CD4-positive, alpha-beta memory T cell (primary cell): ENCODE measurements at regions not wholly inside any gene's neighbourhood (a gene's known extent, or its start where the extent isn't known, plus 50 kb on each side); places are given as distances from the start of the nearest gene placed in this dataset.
"Not testable (repeated sequence)": the region's sequence is repeated elsewhere in the genome, so short reads cannot be mapped to it uniquely, and the experiment has no call there.

Experiments used
- CTCF ChIA-PET: fragments of 350-600 bp; sonication (Branson Sonifier 250); formaldehyde crosslinking; loops from one replicate; lab custom pipeline; 2021; ENCODE audit warnings: inconsistent platforms; ENCODE audit not compliant: partially characterized antibody; lab: Charles Lee
- POLR2A ChIA-PET: fragments of 350-600 bp; sonication (Branson Sonifier 250); formaldehyde crosslinking; loops from one replicate; lab custom pipeline; 2021; ENCODE audit not compliant: partially characterized antibody; lab: Charles Lee
- DNase-seq, 5 donors: peaks; one replicate each; pipeline versions ENCODE4 v3.0.0 to v3.0.0-alpha.2; 2020 to 2022; ENCODE audit warnings: mixed read lengths in 1 of 5
- H3K27ac ChIP-seq: one replicate; pipeline ENCODE4 v1.7.0; 2013; ENCODE audit warnings: low read depth, low read length
- H3K27me3 ChIP-seq: 2 replicates; pipeline ENCODE4 v1.7.0; 2013; ENCODE audit warnings: mild to moderate bottlenecking, low read length, moderate library complexity; ENCODE audit not compliant: insufficient read depth
- H3K36me3 ChIP-seq: 2 replicates; pipeline ENCODE4 v1.7.0; 2013; ENCODE audit warnings: mild to moderate bottlenecking, low read length, moderate library complexity; ENCODE audit not compliant: insufficient read depth
- H3K4me1 ChIP-seq: 2 replicates; pipeline ENCODE4 v1.7.0; 2013; ENCODE audit warnings: mild to moderate bottlenecking, low read length, moderate library complexity; ENCODE audit not compliant: insufficient read depth
- H3K4me3 ChIP-seq, 2 donors: one replicate each; pipeline ENCODE4 v1.7.0; 2013; ENCODE audit warnings: low read length in 2 of 2, mild to moderate bottlenecking in 1 of 2
- H3K9me3 ChIP-seq, 2 donors: one replicate each; pipeline ENCODE4 v1.7.0; 2013; ENCODE audit warnings: low read length in 2 of 2, control low read depth in 1 of 2; ENCODE audit not compliant: control insufficient read depth in 1 of 2
- H3K27ac Mint-ChIP-seq, 7 donors: one replicate each; pipeline ENCODE4 v1.8.0; 2020 to 2021; ENCODE audit warnings: mixed read lengths in 7 of 7, mild to moderate bottlenecking in 6 of 7, inconsistent platforms in 3 of 7, moderate library complexity in 3 of 7
- H3K27me3 Mint-ChIP-seq, 2 donors: one replicate each; pipeline ENCODE4 v1.8.0; 2020 to 2021; ENCODE audit warnings: mixed read lengths in 2 of 2
- H3K36me3 Mint-ChIP-seq, 2 donors: one replicate each; pipeline ENCODE4 v1.8.0; 2020 to 2021; ENCODE audit warnings: mixed read lengths in 2 of 2, inconsistent platforms in 1 of 2, mild to moderate bottlenecking in 1 of 2
- H3K4me1 Mint-ChIP-seq, 4 donors: one replicate each; pipeline ENCODE4 v1.8.0; 2020 to 2021; ENCODE audit warnings: mixed read lengths in 4 of 4, mild to moderate bottlenecking in 1 of 4
- H3K4me3 Mint-ChIP-seq, 8 donors: one replicate each; pipeline ENCODE4 v1.8.0; 2020 to 2021; ENCODE audit warnings: mixed read lengths in 8 of 8, mild to moderate bottlenecking in 7 of 8, moderate library complexity in 6 of 8, inconsistent platforms in 3 of 8
- H3K9me3 Mint-ChIP-seq, 8 donors: one replicate each; pipeline ENCODE4 v1.8.0; 2020 to 2021; ENCODE audit warnings: mixed read lengths in 8 of 8, mild to moderate bottlenecking in 5 of 8, inconsistent platforms in 3 of 8, moderate library complexity in 1 of 8
- intact Hi-C: fragments of 100-400 bp; cut with micrococcal nuclease; formaldehyde crosslinking; loops from one replicate; pipeline ENCODE4 v1.15.1; 2023

- no peaks in the 10 kb centered on the region for H3K36me3 Mint-ChIP-seq
- H3K4me1 Mint-ChIP-seq = peaks cover 0 to 1% (median 0%) of the 10 kb centered on the region in 4 donors
- no peak overlapping the region for H3K27ac ChIP-seq
- ChIA-PET POLR2A (no interaction called here), CTCF (no interaction called here)
- no peaks in the 10 kb centered on the region for H3K9me3 ChIP-seq
- no peak overlapping the region for H3K4me3 Mint-ChIP-seq
- H3K27me3 ChIP-seq = no peaks in the 10 kb centered on the region
- DNase-seq = no peak
- H3K4me3 ChIP-seq = no peak overlapping the region
- H3K27me3 Mint-ChIP-seq = no peaks in the 10 kb centered on the region
- no peaks in the 10 kb centered on the region for H3K36me3 ChIP-seq
- no peaks in the 10 kb centered on the region for H3K4me1 ChIP-seq
- intact Hi-C loops = no loop called here
- H3K27ac Mint-ChIP-seq = no peak overlapping the region
- peaks cover 0 to 3% (median 0%) of the 10 kb centered on the region in 8 donors for H3K9me3 Mint-ChIP-seq
Measured at GRCh38 chrX:10676235-10676957, 56.0 kb upstream of the MID1 start.

DNA sequence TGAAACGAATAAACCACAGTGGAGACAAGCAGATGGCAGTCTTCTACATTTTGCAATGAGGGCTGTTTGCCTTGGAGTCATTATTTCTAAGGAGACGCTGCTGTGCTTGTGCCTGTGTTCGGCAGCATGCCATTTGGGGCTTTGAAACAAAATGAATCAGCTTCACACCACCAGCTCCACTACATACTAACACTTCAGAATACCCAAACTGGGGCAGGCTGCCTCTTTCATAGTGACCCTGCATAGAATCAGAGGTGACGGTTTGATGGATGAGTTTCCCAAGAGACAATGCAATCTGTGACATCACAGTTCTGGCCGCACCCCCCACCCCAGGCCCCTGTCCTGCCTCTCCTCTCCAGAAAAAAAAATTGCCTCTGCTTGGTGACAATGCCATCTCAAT lies 57.1 kb upstream of the MID1 start:
- Histone ChIP-seq H3K27ac (no peak overlapping the region), H3K36me3 (no peaks in the 10 kb centered on the region), H3K9me3 (no peaks in the 10 kb centered on the region), H3K27me3 (no peaks in the 10 kb centered on the region), H3K4me3 (no peak overlapping the region), H3K4me1 (no peaks in the 10 kb centered on the region)
- no peaks in the 10 kb centered on the region for H3K36me3 Mint-ChIP-seq
- no peak overlapping the region for H3K4me3 Mint-ChIP-seq
- no peak overlapping the region for H3K27ac Mint-ChIP-seq
- no peaks in the 10 kb centered on the region for H3K27me3 Mint-ChIP-seq
- CTCF ChIA-PET = no interaction called here
- peaks cover 0 to 3% (median 0%) of the 10 kb centered on the region in 8 donors for H3K9me3 Mint-ChIP-seq
- DNase-seq = no peak
- POLR2A ChIA-PET = no interaction called here
- no peaks in the 10 kb centered on the region for H3K4me1 Mint-ChIP-seq
- intact Hi-C loops = no loop called here

GRCh38 chrX:10679387-10679786 lies 59.0 kb upstream of the MID1 start:
- H3K4me1 Mint-ChIP-seq = no peaks in the 10 kb centered on the region
- H3K36me3 Mint-ChIP-seq = no peaks in the 10 kb centered on the region
- CTCF ChIA-PET = no interaction called here
- POLR2A ChIA-PET = no interaction called here
- H3K4me1 ChIP-seq = no peaks in the 10 kb centered on the region
- no peaks in the 10 kb centered on the region for H3K27me3 ChIP-seq
- no peak for DNase-seq
- no peak overlapping the region for H3K4me3 Mint-ChIP-seq
- H3K36me3 ChIP-seq = no peaks in the 10 kb centered on the region
- H3K9me3 ChIP-seq = no peaks in the 10 kb centered on the region
- H3K27ac ChIP-seq = no peak overlapping the region
- H3K9me3 Mint-ChIP-seq = peaks cover 0 to 3% (median 0%) of the 10 kb centered on the region in 8 donors
- no peak overlapping the region for H3K27ac Mint-ChIP-seq
- intact Hi-C loops = no loop called here
- H3K4me3 ChIP-seq = no peak overlapping the region
- no peaks in the 10 kb centered on the region for H3K27me3 Mint-ChIP-seq

- Mint-ChIP-seq H3K27me3 (no peaks in the 10 kb centered on the region), H3K9me3 (peaks cover 0 to 3% (median 0%) of the 10 kb centered on the region in 8 donors), H3K4me1 (no peaks in the 10 kb centered on the region), H3K36me3 (no peaks in the 10 kb centered on the region), H3K27ac (no peak overlapping the region), H3K4me3 (no peak overlapping the region)
- Histone ChIP-seq H3K9me3 (no peaks in the 10 kb centered on the region), H3K27me3 (no peaks in the 10 kb centered on the region), H3K27ac (no peak overlapping the region), H3K4me3 (no peak overlapping the region), H3K4me1 (no peaks in the 10 kb centered on the region), H3K36me3 (no peaks in the 10 kb centered on the region)
- POLR2A ChIA-PET = no interaction called here
- CTCF ChIA-PET = no interaction called here
- no peak for DNase-seq
- intact Hi-C loops = no loop called here
Measured at GRCh38 chrX:10681167-10681566, 60.8 kb upstream of the MID1 start.

GRCh38 chrX:10683631-10684030 lies 63.2 kb upstream of the MID1 start:
- intact Hi-C loops, H3K27ac Mint-ChIP-seq, H3K27me3 ChIP-seq, H3K4me3 Mint-ChIP-seq, H3K4me1 Mint-ChIP-seq, H3K9me3 Mint-ChIP-seq, DNase-seq, POLR2A ChIA-PET, H3K4me1 ChIP-seq, H3K36me3 ChIP-seq, H3K27ac ChIP-seq, CTCF ChIA-PET, H3K36me3 Mint-ChIP-seq, H3K9me3 ChIP-seq, H3K27me3 Mint-ChIP-seq, H3K4me3 ChIP-seq: not testable (repeated sequence)

- no peak for DNase-seq
- H3K27ac ChIP-seq = no peak overlapping the region
- Mint-ChIP-seq H3K27me3 (no peaks in the 10 kb centered on the region), H3K4me1 (no peaks in the 10 kb centered on the region), H3K27ac (no peak overlapping the region), H3K9me3 (peaks cover 0 to 14% (median 3%) of the 10 kb centered on the region in 8 donors), H3K4me3 (no peak overlapping the region), H3K36me3 (no peaks in the 10 kb centered on the region)
- POLR2A ChIA-PET = no interaction called here
- no peaks in the 10 kb centered on the region for H3K36me3 ChIP-seq
- H3K4me3 ChIP-seq = no peak overlapping the region
- CTCF ChIA-PET = no interaction called here
- no peaks in the 10 kb centered on the region for H3K27me3 ChIP-seq
- H3K4me1 ChIP-seq = no peaks in the 10 kb centered on the region
- intact Hi-C loops = no loop called here
- no peaks in the 10 kb centered on the region for H3K9me3 ChIP-seq
Measured at GRCh38 chrX:10685923-10686595, 65.7 kb upstream of the MID1 start.

DNA sequence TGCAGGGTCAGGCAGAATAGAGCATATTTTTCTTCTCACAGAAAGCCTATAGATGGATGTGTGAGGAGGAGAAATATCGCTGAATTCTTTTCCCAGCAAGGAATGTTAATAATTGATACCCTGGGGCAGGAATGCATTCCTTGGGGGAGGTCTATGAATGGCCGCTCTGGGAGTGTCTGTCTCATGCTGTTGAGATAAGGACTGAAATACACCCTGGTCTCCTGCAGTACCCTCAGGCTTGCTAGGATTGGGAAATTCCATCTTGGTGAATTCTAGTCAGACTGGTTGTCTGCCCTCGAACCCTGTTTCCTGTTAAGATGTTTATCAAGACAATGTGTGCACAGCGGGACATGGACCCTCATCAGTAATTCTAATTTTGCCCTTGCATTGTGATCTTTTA lies 71.4 kb upstream of the MID1 start:
- CTCF ChIA-PET, H3K4me1 ChIP-seq, H3K4me3 Mint-ChIP-seq, H3K4me3 ChIP-seq, H3K36me3 ChIP-seq, H3K9me3 ChIP-seq, H3K4me1 Mint-ChIP-seq, H3K27me3 ChIP-seq, H3K27ac ChIP-seq, intact Hi-C loops, H3K36me3 Mint-ChIP-seq, POLR2A ChIA-PET, H3K27me3 Mint-ChIP-seq, H3K27ac Mint-ChIP-seq, DNase-seq: not testable (repeated sequence)
- H3K9me3 Mint-ChIP-seq = peaks cover 0 to 40% (median 19%) of the 10 kb centered on the region in 8 donors
